NCI-H1436 treated with DMSO at 0.1 percent for 48 hours (cell line): ENCODE measurements at regions not wholly inside any gene's neighbourhood (a gene's known extent, or its start where the extent isn't known, plus 50 kb on each side); places are given as distances from the start of the nearest gene placed in this dataset.

Experiments used
- DNase-seq: peaks from one replicate; lab custom pipeline; 2025; lab: John Stamatoyannopoulos, UW

DNA sequence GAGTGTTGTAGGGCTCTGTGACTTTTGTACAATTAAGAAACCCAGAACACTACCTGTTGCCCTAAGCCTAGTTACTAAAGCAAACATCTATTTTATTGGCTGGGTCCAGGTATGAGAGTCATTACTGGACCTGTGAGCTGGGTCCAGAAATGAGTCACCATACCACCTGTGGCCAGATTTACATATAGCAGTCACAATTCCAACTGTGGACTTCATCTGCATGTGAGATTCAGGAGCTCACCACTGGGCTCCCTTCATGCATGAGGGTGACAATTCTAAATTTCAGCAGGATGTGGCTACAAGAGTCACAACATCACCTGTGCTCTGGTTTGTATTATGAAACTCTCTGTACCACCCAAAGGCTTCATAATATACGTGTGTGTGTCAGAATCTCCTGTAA lies 2038.0 kb downstream of the TP53TG3F start:
- DNase-seq, result no peak

DNA sequence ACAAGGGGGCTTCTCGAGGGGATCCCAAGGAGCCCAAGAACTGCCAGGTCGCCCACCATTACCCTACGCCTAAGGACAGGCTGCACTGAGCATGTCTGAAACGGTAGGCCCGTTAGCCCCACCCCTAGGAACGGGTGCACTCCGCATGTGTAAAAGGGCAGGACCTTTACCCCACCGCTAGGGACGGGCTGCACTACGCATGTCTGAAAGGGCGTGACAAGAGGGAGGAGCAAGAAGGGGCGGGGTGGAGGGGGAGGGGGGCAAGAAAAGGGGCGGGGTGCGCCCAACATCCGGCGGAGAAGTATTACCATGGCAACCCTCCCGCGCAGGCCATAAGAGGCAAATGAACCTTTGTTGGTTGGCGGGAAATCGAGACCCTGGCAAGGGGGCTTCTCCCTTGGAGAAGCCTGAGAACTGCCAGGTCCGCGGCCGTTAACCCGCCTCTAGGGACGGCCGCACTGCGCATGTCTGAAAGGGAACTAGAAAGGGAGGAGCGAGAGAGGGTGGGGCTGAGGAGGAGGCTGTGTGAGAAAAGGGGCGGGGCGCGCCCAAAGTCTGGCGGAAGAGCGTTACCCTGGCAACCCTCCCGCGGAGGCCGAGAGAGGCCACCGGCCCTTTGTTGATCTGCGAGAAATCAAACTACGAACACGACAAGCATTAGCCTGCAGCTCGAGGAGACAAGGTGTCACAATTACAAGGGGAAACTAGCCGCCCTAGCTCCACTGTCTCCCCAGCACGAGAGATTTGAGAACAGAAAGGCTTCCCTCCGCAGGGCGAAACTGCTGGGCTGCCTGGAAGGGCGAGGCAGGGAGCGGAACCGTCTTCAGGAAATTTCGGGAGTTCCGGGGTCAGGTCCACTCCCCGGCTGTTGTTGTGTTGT lies 2046.8 kb downstream of the TP53TG3F start:
- no peak for DNase-seq

DNA sequence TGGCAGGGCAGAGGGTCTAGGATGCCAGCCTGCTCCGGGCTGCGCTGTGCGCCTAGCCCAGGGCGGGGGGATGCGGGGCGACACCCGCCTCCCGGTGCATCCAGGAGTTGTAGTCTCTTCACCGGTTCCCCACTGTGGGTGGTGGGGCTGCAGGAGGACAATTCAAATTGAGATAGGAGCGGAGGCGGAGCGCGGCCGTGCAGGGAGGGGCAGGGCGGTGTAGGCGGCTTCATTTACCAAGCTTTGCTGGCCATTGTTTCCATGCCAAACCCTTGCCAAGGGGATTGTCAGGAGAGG lies 2047.4 kb downstream of the TP53TG3F start:
- DNase-seq, result no peak

DNA sequence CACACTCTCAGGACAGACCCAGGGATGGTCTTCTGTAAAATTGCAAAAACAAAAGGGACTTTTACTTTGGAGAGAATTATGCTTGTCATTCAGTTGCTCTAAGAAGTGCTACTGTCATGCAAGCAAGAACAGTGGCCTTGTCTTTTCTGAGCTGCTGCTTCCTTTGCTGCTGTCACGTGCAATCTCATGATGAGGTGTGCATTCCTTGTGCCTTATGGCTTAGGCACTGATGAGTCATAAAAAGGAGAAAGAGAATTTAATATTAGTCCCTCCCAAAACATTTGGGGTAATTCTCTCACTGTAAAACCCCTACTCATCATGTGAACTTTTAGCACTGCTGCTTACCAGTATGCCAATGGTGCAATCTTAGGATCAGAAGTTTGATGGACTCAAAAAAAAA lies 2051.3 kb downstream of the TP53TG3F start:
- no peak for DNase-seq

DNA sequence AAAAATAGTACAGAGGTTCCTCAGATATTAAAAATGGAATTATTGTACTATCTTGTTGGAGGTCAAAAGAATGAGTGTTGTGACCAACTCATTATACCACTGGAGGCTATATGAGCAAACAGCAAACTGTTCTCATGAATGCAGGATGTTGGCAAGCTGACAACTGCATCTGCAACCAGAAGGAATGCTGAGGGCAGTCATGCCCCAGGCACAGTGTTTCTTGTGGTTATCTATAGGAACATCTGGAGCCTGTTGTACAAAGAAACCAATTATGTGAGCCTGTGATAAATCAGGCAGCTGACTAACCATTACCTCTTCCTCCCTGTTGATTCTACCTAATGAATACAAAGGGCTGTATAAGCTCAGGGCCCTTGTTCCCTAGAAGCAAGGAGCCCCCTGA lies 2057.1 kb downstream of the TP53TG3F start:
- no peak for DNase-seq

DNA sequence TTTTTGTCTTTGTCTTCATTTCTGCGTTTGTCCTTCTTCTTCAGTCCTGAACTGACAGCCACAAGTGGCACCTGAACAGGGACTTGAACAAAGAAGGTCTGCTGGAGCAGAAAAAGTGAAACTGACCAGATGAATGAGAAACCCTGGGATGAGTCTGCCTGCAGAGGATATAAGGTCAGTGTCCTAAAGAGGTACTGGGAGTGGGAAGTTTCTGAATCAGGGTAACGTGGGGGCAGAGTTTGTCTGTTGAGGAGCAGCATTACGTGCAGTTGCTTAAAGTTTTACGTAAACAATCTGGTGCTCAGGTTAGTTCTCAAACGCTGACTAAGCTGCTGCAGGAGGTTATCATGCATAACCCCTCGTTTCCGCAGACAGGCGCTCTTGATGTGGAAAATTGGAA lies 2057.6 kb downstream of the TP53TG3F start:
- DNase-seq, result no peak

DNA sequence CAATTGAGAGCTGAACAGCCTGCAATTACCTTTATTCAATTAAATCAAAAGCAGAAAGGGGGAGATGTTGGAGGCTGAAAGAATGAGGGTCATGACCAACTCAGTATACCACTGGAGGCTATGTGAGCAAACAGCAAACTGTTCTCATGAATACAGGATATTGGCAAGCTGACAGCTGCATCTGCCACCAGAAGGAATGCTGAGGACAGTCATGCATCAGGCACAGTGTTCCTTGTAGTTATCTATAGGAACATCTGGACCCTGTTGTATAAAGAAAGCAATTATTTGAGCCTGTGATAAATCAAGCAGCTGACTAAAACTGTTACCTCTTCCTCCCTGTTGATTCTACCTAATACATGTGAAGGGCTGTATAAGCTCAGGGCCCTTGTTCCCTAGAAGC lies 2064.6 kb downstream of the TP53TG3F start:
- DNase-seq, result no peak

DNA sequence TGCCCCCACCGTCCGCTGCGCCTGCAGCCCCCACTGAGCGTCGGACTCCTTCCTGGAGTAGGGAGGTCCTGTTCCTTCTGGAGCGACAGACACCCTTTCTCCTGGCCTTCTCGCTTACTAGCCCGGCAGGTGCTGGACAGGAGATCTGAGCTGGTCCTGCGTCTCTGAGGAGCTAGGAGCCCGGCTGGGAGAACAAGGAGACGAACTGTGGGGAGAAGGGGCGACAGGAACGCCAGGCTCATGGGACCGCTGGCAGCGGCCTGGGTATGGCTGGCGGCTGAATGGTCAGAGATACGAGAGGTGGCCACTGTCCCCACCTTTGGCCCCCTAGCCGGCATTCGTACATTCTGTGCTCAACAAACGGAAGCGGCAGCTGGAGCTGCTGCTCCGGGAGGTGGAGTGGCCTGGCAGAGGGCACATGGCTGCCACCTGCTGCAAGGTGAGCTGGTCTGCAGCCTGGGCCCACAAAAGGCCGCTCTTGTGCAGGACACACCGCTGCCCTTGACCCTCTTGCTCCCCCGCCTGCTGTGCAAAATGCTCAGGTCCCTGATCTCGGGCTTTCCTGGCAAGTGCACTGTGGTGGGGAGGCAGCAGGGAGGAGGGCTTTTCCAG lies 2066.7 kb downstream of the TP53TG3F start:
- no peak for DNase-seq

DNA sequence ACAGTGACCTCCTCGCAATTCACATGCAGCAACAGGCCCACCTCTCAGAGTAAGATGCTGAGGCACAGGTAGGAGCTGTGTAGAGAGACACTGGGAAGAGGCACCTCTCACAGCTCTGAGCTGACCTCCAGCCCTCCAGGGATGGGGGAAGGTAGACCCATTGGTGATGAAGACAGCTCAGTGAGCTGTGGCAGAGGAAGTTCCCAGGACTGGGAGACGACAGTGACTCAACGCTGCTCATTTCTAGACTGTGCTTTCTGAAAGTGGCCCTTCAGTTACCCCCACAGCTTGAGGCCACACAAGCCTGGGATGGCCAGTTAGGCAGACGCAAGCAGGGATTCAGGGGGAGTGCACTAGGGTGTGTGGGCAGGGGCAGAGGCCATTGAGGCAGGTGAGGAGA lies 2073.2 kb downstream of the TP53TG3F start:
- DNase-seq, result no peak

DNA sequence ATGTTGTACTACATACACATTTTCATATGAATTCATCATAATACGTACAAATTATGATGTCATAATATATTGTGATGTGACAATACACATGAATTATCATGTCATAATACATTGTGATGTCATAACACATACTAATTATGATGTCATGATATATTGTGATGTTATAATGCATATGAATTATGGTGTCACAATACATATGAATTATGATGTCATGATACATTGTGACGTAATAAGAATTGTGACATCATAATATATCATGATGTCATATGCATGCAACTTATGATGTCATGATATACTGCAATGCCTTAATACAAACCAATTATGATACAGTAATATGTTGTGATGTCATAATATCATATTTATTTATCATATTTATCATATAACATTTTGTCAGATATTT lies 2074.3 kb downstream of the TP53TG3F start:
- no peak for DNase-seq

DNA sequence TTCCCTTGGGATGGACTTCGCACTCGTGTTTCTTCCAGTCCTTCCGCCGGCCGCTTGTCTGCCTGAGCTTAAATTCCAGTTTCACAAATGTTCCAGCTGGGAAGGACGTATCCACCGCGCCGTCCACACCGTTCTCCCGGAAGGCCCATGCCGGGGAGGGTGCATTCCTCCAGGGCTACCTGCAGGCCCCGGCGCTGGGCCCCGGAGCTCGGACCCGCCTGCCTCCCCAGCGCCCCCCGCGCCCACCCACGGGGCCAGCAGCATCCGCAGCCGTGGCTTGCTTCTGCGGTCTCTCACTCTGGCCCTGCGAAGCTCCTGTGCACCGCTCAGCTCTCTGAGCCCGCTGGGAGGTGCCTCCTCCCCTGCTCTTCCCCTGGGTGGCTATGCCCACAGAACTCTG lies 2084.1 kb downstream of the TP53TG3F start:
- DNase-seq, result no peak

DNA sequence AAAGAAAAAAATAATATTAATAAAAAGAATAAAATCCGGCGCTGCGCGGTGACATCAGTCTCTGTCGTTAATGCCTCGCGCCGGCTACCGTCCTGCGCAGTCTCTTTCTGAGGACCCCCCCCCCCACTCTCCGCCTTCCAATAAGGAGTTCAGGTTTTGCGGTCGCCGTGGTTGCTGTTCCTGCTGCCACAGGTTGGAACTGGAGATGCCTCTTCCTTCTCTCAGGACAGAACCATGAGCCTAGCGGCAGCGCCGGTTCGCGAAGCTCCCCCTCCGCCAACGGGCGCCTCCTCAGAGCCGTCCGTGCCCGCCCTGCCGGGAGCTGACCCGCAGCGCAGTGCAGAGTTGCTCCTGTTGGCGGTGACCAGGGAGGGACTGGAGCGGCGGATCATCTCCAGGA lies 2093.4 kb downstream of the TP53TG3F start:
- DNase-seq, result no peak

DNA sequence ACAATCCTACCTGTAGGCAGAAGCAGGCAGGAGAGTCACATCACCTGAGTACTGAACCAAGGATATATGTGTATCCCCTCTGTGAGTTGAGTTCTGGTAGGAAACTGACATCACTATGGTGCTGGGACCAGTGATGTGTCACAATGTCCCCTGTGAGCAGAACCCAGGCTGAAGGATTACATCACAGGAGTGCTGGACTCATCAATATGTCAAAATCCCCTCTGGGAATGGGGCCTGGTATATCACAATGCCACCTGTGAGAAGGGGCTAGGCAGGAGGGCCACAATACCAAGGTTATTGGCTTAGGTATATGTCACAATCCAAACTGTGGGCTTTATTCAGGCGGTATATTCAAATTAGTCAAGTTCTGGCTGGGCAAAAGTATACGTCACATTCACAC lies 2098.3 kb downstream of the TP53TG3F start:
- DNase-seq, result no peak

DNA sequence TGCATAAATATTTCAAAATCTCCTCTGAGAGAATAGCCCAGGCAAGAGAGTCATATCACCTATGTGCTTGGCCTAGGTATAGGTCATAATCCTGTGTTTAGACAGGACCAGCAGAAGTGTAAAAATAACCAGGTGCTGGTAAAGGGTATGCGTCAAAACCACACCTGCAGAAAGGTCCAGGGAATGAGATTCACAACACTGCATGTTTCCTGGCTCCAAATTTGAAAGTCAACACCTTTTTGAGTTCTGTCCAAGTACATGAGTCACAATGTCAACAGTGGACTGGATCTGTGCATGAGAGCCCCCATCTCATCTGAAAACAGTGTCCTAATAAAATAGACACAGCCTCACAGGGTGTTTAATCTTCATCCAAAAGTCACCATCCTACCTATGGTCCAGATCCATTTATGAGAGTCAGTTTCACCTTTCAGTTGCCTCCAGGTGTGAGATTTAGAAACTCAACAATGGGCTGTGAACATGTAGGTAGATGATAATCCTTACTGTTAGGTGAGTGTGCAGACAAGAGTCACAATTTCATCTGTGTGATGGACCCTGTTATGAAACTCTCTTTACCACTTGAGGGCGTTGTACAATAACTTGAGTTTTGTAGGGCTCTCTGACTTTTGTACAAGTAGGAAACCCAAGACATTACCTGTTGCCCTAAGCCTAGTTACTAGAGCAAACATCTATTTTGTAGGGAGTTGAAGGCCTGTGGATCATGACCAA lies 2100.7 kb downstream of the TP53TG3F start:
- DNase-seq, result no peak

DNA sequence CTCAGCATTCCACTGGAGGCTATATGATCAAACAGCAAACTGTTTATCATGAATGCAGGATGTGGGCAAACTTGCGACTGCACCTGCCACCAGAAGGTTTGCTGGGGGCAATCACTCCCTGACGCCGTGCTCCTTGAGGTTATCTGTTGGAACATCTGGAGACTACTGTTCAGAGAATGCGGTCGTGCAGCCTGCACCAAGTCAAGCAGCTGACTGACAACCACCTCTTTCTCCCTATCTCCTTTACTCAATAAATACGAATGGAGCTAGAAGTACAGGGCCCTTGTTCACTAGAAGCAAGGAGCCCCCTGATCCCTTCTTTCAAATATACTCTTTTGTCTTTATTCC lies 2101.2 kb downstream of the TP53TG3F start:
- DNase-seq, result no peak

DNA sequence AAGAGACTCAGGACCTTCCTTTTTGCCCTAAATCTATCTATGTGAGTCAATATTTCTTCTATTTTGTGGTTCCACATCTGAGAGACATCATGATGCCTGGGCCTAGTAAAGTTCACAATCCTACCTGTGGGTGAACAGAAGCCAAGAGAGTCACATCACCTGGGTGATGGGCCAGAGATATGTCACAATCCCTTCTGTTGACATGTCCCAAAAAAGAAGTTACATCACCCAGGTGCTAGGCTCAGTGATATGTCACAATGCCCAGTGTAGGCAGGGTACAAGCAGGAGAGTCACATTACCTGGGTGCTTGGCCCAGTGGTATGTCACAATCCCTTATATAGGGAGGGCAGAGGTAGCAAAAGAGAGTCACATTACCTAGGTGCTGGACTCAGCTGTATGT lies 2101.9 kb downstream of the TP53TG3F start:
- DNase-seq, result no peak

DNA sequence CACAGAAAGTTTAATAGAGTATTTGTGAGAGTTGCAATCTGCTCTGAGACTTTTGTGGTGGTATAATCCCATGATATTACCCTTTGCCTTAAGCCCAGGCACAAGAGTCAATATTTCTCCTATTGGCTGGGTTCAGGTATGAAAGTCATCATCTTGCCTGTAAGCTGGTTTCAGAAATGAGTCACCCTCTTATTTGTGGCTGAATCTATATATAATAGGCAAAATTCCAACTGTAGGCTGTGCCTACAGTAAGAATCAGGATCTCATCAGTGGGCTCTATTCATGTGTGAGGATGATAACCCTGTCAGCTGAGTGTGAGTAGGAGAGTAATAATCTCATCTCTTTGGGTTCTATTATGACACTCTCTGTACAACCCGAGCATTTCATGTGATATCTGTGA lies 2103.1 kb downstream of the TP53TG3F start:
- DNase-seq, result no peak

DNA sequence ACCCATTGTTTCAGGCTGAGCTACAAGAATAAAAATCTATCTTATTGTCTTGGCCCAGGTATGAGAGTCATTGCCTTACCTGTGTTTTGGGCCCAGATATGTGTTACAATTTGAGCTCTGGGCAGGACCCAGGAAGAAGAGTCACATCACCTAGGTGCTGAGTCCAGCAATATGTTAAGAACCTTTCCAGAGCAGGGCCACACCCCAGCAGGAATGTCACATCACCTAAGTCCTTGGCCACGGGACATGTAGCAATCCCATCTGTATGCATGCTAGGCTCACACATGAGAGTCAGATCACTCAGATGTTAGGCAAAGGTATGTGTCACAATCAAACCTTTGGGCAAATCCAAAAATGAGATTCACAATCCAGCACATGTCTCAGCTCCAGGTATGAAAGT lies 2103.5 kb downstream of the TP53TG3F start:
- DNase-seq, result no peak

DNA sequence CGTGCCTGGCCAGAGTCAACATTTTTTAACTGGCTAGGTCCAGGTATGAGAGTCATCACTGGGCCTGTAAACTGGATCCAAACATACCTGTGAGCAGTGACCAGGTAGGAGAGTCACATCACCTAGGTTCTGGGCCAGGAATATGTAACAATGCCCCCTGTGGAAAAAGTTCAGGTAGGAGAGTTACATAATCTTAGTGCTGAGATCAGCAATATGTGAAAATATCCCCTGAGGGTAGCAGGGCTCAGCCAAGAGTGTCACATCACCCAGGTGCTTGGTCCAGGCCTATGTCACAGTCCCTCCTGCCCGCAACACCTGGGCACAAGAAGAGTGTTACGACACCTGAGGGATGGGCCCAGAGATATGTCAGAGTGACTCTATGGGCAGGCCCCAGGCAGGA lies 2104.7 kb downstream of the TP53TG3F start:
- no peak for DNase-seq

DNA sequence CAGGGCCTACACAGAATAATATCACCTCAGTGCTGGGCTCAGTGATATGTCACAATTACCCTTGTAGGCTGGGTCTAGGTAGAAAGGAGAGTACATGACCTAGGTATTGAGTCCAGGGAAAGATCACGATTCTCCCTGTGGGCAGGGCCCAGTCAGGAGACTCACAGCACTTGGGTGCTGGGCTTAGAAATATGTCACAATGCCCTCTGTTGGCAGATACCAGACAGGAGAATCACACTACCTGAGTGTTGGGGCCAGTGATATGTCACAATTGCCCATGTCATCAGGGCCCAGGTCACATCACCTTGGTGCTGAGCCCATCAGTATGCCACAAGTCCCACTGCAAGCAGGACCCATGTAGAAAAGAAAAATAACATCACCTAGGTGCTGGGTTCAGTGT lies 2105.5 kb downstream of the TP53TG3F start:
- DNase-seq, result no peak

DNA sequence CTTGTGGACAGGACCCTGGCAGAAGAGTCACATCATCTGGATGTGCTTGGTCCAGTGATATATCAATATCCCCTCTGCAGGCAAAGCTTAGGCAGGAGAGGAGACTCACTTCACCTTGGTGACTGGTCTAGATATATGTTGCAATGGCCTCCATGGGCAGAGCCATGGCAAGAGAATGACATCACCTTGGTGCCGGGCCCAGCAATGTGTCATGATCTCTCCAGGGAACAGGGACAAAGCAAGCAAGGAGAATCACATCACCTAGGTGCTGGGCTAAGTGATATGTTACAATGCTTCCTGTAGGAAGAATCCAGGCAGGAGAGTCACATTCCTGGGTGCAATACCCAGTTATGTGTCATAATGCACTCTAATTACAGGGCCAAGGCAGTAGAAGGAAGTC lies 2106.2 kb downstream of the TP53TG3F start:
- no peak for DNase-seq

DNA sequence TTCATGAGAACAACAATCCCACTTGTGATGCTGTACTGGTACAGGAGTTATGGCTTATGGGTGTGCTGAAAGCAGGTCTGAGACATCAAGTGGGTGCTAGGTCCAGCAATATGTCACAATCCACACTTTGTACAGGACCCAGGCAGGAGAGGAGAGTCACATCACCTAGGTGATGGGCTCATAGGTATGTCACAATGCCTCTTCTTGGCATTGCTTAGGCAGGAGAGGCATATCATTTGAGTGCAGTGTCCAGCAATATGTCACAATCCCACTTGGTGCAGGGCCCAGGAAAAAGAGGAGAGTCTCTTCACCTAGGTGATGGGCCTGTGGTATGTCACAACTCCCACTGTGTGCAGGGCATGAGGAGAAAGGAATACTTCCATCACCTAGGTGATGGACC lies 2110.0 kb downstream of the TP53TG3F start:
- no peak for DNase-seq

DNA sequence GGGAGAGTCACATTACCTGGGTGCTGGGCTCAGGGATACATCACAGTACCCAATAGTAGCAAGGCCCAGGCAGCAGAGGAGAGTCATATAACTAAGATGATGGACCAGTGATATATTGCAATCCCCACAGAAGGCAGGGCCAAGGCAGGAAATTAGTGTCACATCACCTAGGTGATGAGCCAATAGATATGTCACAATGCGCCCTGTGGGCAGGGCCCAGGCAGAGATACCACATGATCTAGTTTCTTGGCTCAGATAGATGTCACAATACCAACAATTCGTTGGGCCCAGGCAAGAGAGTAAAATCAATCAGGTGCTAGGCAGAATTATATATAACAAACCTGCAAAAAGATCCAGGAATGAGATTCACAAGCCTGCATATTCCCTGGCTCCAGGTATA lies 2111.5 kb downstream of the TP53TG3F start:
- no peak for DNase-seq

DNA sequence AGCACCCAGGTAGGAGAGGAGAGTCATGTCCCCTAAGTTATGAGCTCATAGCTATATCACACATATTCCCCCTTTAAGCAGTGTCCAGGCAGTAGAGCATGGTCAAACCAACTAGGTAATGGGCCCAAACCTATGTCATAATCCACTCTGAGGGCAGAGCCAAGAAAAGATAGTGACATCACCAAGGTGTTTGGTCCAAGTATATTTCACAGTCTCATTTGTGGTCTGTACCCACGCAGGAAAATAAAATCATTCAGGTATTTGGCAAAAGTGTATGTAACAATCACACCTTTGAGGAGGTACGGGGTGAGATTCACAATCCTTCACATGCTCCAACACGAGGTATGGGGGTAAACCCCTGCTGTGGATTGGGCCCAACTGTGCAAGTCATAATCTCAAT lies 2112.8 kb downstream of the TP53TG3F start:
- no peak for DNase-seq
